Astrocyte (in vitro differentiated cells and primary cell): ENCODE measurements at regions not wholly inside any gene's neighbourhood (a gene's known extent, or its start where the extent isn't known, plus 50 kb on each side); places are given as distances from the start of the nearest gene placed in this dataset.

Experiments
- CTCF ChIP-seq: IDR thresholded peaks from 2 replicates; pipeline ENCODE4 v1.5.1; 2011; ENCODE audit warnings: low read depth, mild to moderate bottlenecking, inconsistent platforms, low read length, moderate library complexity; ENCODE audit not compliant: insufficient read depth
- EZH2 ChIP-seq: IDR thresholded peaks from 2 replicates; pipeline ENCODE4 v1.6.1; 2012; ENCODE audit warnings: mild to moderate bottlenecking, low read length, inconsistent platforms; ENCODE audit not compliant: insufficient read depth

DNA sequence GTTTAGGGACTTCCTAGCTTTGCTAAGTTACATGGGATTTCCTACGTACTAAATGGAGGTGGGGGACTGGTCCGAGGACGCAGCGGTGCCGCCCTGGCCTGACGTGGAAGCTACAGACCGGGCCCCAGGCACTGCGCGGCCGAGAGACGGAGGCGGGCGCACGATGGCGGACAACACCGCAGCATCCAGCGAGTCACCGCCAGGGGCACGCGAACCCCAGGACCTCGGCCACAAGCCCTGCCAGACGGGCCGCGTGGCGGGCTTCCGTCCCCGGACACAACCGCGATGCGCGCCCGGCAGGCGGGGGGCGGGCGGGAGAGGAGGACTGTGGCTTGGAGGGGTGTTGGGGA, 1516.9 kb upstream of the DEFB115 start:
- TF ChIP-seq CTCF (no peak), EZH2 (no peak)
